ENCODE measurements at regions not wholly inside any gene's neighbourhood (a gene's known extent, or its start where the extent isn't known, plus 50 kb on each side); places are given as distances from the start of the nearest gene placed in this dataset.

DNA sequence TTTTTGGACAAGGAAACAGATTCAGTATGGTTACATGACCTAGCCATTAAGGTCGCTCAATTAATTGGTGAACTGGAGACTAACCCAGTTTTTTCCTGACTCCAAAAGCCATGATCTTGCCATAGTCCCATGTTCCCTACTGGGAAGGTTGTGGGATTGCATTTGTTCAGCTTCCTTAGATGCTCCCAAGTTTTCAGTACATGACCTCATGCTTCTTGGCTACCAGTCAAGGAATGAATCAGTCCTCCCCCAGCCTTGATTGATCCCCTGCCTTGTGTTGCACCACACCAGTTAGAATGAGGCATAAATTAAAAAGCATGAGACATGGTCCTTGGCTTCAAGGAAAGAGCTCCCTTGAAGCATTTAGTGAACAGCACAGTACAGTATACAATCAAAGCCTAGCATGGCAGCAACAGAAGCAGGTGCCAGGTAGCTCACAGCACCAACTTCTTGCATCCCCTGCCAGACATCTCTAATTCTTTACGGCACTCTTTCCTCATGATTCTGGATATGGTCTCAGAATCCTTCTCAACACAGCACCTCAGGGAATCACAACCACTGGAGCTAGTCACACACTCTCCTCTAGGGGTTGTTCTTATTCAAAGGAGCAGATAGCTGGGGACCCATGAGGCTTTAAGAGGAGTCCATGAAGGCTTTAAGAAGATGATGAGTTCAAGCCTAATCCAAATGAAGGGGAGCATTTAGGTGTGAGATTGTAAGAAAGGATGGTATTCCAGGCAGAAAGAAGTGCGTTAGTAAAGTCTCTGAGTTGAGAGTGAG is 295.5 kb upstream of the CLINT1 start:
- TF ChIP-seq EZH2phosphoT487 (IDR thresholded peaks at IDR 0.05; ENCODE audit: insufficient read depth, low read depth): no peak
- TF ChIP-seq EZH2 (IDR thresholded peaks at IDR 0.05; ENCODE audit: insufficient read depth, poor library complexity, severe bottlenecking): no peak

Measured in GM23248 (cell line).